ENCODE measurements at regions not wholly inside any gene's neighbourhood (a gene's known extent, or its start where the extent isn't known, plus 50 kb on each side); places are given as distances from the start of the nearest gene placed in this dataset.

DNA sequence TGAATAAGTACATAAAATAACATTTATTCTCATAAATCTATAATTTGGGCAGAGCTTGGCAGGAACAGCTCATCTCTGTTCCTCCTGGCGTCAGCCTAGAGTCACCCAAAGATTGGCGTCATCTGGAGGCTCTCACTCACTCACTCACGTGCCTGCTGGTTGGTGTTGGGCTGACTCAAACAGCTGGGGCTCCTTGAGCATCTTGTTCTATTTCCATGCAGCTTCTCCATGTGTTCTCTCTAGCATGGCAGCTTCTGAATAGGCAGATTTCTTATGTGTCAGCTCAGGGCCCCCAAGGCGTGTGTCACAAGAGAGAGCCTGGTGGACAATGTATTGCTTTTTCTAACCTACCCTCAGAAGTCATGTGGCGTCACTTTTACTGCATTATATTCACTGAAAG, 70.6 kb upstream of the RAB3GAP2 start:
- TF ChIP-seq RFX5 (IDR thresholded peaks at IDR 0.05; ENCODE audit: low read length) = no peak
- TF ChIP-seq POLR2AphosphoS5 (IDR thresholded peaks at IDR 0.05; ENCODE audit: low read depth, low read length) = no peak
- TF ChIP-seq RXRA (IDR thresholded peaks at IDR 0.05; ENCODE audit: borderline replicate concordance, low read depth) = no peak
- TF ChIP-seq, protein P1, sequence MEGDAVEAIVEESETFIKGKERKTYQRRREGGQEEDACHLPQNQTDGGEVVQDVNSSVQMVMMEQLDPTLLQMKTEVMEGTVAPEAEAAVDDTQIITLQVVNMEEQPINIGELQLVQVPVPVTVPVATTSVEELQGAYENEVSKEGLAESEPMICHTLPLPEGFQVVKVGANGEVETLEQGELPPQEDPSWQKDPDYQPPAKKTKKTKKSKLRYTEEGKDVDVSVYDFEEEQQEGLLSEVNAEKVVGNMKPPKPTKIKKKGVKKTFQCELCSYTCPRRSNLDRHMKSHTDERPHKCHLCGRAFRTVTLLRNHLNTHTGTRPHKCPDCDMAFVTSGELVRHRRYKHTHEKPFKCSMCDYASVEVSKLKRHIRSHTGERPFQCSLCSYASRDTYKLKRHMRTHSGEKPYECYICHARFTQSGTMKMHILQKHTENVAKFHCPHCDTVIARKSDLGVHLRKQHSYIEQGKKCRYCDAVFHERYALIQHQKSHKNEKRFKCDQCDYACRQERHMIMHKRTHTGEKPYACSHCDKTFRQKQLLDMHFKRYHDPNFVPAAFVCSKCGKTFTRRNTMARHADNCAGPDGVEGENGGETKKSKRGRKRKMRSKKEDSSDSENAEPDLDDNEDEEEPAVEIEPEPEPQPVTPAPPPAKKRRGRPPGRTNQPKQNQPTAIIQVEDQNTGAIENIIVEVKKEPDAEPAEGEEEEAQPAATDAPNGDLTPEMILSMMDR (IDR thresholded peaks at IDR 0.05) = no peak
- TF ChIP-seq MEF2A (IDR thresholded peaks at IDR 0.05; ENCODE audit: borderline replicate concordance, low read depth) = no peak
- no peak for TF ChIP-seq ELF1 (IDR thresholded peaks at IDR 0.05)
- no peak for TF ChIP-seq JUND (IDR thresholded peaks at IDR 0.05)
- TF ChIP-seq EZH2phosphoT487 (IDR thresholded peaks at IDR 0.05; ENCODE audit: borderline replicate concordance, low read depth) = no peak
- no peak for TF ChIP-seq GABPA (IDR thresholded peaks at IDR 0.05; ENCODE audit: low read depth)
- no peak for TF ChIP-seq FOXM1 (IDR thresholded peaks at IDR 0.05; ENCODE audit: low read depth)
- TF ChIP-seq RCOR1 (IDR thresholded peaks at IDR 0.05; ENCODE audit: low read length) = no peak
- TF ChIP-seq, protein P2, sequence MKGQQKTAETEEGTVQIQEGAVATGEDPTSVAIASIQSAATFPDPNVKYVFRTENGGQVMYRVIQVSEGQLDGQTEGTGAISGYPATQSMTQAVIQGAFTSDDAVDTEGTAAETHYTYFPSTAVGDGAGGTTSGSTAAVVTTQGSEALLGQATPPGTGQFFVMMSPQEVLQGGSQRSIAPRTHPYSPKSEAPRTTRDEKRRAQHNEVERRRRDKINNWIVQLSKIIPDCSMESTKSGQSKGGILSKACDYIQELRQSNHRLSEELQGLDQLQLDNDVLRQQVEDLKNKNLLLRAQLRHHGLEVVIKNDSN (IDR thresholded peaks at IDR 0.05; ENCODE audit: borderline replicate concordance, low read depth) = no peak
- no peak for TF ChIP-seq EP300 (IDR thresholded peaks at IDR 0.05; ENCODE audit: borderline replicate concordance in 1 of 2, low read depth in 1 of 2, low read length in 1 of 2)
